HG03039 (cell line): ENCODE measurements at regions not wholly inside any gene's neighbourhood (a gene's known extent, or its start where the extent isn't known, plus 50 kb on each side); places are given as distances from the start of the nearest gene placed in this dataset.

Experiments used
- ATAC-seq: cut with Tn5 transposase; IDR thresholded peaks from one replicate; pipeline ENCODE4 v1.9.1; 2021; ENCODE audit warnings: mild to moderate bottlenecking, moderate library complexity; ENCODE audit not compliant: unreplicated experiment

DNA sequence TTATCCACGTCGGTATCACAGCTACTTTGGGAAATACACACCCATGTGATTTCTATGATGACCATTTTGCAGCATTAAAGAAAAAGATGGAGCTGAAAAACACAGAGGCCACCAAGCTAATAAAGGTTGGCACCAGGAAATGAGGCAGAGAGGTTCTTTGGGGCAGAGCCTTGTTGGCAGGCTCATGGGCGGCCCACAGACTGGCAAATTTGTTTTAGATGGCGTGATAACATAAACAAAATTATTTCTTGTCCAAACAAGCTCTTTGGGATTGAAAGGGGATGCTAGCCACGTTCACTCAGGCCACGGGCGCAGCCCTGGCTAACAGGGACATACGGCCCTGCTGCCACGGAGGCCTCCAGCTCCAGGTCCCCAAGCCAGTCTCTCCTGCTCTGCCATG is 135.9 kb upstream of the ZMIZ1 start:
- ATAC-seq: no peak

DNA sequence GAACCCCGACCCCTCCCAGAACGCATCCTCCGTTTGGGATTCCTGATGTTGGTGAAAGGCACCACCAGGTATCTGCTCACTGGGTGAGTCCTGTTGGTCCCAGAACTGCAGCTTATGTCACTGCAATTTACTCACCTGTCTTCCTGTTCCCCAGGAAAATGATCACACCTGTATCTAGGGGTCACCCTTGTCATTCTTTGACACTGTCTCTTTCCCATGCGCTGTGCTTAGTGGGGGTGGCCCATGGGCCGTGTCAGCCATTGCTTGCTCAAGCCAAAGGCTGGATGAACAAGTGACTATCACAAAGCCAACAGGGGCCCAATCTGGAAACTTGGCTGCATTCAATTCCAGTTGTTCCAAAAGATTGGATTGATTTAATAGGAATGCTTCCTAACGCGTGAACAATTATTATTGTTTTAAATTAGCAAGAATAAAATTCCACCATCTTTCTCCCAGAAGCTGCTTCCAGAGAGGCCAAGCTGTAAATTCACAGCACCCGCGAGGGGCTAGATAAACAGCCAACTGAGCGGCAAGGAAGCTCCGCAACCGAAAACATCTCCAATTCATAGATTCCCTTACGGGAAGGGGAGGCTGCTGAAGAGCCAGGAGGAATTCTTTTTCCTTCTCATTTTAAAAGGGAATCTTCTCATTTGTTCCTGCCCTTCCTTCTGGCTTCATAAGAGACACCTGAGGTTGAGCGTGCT is 134.8 kb upstream of the ZMIZ1 start:
- ATAC-seq: no peak

DNA sequence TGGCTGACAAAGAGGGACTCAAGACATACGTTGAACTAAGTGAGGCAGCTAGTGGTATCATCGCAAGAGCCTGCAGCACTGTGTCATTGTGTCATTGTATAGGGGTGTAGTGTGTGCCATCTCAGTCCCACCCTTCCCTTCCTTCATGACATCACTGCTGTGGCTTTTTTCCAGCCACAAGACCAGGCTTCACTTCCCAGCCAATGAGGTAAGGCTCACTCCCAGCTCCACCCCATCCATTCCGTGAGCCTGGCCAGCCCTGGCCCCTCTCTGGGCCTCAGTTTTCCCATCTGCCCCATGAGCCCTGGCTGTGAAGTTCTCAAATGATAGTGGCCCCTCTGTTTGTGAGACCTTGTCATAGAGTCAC is 134.3 kb upstream of the ZMIZ1 start:
- ATAC-seq: no peak

DNA sequence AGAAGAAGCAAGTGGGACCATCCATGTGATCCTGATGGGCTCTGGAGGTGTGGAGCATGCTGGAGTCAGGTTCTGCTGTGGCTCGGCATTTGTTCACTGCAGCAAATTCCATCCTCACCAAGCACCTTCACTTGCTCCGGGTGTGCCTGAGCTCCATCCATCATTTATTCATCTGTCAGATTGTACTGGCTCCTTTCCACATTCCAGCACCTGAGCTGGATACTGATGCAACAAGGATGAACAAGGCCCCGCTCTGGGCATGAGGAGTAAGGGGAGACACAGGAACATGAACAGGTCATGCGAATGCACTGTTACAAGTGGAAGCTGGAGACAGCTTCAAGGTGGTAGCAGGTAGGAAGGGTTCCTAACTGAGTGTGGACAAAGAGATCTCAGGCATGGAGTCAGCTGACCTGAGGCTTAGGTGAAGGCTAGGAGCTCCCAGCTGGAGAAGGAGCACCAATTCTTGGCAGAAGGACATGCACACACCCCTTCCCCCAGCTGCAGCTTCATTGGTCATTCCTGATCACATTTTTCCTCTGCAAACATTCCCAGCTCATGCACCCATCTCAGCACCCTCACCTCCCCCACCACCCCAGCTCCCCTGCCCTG is 133.7 kb upstream of the ZMIZ1 start:
- ATAC-seq: no peak

DNA sequence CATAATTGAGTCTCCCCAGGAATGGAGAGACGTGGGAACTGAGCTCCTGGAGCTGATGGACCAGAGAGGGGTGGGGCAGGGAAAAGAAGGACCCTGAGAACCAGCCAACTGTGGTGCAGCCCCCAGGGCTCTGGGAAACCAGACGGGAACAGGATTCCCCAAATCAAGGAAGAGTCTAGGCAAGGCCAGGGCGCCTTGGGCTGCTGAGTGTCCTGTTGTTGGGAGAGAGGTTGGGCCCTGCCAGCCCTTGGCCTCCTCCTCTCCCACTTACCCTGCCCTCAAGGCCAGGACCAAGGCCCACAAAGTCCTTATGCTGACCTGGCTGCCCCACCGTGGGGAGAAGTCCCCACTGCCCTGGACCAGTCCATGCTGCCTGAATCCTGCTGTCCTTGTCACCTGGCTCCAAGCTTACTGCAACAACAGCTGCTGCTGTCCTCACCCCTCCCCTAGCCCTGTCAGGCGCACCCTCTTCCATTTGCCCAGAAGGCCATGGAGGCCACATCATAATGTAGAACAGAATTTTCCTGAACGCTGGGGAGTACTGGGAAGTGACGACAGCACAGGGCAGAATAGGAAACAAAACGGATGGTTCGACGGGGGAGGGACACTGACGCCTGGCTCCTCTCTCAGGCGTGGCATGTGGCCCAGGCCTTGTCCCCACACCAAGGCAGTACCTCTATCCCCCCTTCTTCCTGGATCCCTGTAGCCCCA is 132.9 kb upstream of the ZMIZ1 start:
- no peak for ATAC-seq

DNA sequence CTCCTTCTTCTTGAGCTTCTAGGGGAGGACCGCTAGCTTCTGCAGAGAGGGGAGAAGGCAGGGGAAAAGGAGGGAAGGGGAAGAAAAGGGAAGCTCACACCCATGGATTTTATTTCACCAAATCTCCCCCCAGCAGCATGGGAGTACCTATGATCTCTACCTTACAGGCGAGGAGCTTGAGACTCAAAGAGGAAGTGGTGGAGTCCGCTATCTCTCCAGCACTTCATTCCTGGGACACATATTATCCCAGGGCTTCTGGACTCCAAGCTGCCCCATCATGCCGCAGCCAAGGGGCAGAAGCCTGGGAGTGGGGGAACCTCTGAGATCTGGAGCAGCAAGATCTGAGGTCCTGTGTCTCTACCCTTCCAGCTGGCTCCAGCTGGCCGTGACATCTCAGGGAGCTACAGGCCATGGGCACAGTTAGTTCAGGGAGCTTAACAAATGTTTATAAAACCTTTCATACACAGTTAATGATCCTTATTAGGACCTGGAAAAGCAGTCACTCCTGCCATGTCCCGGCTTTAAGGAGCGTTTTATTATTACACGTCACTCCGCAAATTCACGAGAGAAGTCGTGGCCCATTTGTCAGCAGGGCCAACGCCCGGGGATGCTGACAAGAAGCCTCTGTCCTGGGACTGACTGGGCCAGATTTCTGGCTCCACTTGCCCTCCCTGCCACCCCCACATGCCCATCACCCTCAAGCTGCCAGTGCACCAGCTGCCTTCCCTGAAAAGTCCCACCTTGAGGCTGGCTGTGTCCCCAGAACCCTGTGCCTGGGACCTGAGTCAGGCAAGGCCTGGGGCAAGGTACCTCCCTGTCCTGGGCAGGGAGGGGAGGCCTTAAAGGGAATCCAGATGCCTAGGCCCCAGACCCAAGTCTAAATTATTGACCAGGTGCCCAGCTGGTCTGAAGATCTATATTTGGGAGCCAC is 132.1 kb upstream of the ZMIZ1 start:
- ATAC-seq: no peak

DNA sequence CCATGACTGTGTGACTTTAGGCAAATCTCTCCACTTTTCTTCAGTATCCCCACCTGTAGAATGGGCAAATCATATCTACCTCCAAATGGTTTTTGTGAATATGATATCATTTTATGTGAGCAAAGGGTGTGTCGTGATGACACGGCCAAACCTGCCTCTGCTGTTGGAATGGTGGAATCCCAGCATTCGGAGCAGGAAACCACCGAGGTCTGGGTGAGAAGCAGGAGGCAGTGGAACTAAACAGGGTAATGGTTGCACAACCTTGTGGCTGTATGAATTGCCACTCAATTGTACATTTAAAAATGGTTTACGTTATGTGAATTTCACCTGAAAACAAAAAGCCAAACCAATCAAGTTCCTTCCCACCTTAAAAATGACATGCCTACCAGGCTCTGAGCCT is 131.4 kb upstream of the ZMIZ1 start:
- no peak for ATAC-seq

DNA sequence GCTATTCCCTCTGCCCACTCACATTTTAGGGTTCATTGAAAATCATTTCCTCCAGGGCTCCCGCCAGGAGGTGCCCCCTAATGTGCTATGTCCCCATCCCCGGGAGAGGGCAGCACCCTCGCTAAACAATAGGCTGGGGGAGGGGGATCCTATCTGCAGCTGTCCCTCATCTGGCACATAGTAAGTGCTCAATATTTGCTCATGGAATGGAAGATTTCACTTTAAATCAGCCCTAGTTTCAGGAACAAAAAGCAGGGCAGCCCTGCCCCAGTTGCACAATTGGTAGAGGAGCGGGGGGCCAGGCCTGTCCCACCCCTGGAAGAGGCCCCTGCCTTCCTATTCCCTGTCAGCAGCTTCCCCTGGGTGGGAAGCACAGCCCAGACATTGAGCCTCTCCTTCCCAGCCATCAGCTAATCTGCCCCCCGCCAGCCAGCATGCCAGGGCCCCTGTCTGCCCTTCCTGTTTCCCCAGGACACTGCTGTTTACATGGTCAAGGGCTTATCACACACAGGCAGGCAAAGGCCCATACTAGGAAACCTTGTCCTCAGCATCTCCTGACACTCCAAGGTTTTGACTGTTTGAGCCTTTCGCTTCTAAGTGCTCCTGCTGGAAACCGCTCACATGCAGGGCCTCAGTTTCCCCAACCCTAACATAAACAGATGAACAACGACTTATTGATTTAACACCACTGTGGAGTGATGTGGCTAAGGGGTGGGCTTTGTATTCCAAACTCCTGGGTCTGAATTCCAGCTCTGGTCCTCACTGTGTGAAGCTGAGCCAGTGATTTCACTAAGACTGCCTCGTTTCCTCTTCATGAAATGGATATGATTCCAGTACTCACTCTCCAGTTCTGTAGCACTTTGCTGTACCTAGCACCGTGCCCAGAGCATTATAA is 130.7 kb upstream of the ZMIZ1 start:
- no peak for ATAC-seq

DNA sequence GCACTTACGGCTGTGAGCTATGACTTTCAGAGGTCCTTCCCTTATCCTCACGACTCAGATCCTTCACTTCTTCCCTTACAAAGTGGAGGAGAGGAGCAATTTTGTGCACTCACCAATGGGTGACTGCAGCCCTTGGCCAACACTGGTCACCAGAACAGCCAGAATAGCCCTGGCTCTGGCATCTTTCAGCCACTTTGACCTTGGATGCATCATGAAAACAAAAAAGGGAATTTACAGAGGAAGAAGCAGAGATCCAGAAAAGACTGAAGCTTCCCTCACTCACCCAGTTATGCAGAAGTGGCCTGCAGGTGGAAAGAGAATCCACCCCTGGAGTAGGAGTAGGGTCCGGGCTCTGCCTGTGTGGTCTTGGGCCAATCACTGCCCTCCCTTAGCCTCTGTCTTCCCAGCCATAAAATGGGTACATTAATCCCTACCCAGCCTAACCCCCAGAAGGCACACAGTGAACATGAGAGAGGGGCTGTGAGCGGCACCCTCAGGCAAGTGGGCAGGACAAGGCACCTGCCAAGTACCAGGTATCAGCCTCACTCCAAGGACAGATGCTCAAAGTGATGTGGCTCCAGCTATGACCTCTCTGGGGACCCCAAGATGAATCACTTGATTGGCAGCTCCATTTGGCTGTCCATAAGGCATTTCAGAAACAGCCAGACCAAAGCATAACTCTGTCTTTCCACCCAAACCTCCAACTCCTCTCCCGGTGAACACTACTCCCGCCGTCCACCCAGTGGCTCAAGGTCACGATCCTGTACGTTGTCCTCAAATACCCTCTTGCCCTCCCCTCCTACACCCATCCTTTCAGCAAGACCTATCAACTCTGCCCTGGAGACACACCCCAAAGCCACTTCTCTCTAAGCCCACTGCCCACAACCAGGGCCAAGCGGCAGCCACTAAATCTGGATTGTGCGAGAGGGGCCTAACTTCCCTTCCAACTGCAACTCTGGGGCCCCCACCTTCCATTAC is 129.8 kb upstream of the ZMIZ1 start:
- ATAC-seq: no peak

DNA sequence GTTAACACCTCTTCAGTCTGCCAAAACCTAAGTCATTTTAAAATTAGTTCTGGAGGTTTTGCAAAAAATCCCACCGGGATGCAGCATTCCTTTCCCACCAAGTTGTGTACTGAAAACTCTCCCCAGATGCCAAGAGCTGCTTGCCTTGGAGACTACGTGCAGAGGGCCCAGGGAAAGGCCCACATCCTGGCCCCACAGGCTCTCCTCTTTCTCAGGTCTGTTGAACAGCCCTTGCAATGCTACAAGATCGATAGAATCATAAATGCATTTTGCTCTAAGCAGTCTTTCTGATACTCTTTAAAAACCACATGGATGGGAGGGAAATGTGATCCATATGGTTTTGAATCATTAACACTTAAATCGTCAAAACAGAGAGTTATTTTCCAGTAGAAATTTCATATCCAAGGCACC is 126.7 kb upstream of the ZMIZ1 start:
- no peak for ATAC-seq

DNA sequence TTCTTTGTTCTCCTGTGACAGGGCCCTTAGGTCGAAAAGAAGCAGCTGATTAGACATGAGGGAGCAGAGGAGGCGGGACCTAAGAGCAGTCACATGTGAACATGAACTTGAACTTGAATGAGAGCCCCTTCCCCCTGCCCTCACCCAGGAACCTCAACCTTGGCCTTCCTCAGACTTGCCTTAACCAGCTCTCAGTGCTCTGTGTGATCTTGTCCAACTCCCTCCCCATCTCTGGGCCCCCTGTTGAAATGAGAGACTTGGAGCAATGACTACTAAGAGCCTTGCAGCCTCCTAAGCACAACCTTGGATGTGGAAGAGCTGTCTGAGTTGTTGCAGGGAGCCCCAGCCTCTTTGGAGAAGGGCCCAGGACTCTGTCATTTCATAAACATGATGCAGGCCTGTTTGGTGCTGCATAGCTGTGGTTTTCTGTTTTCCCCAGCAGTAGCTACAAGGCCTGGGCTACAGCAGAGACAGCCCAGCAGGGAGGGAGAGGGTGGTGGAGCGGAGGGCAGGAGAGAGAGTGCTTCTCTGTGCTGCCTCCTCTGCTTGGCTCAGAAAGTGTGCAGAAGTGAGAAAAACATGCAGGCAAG is 123.9 kb upstream of the ZMIZ1 start:
- no peak for ATAC-seq

DNA sequence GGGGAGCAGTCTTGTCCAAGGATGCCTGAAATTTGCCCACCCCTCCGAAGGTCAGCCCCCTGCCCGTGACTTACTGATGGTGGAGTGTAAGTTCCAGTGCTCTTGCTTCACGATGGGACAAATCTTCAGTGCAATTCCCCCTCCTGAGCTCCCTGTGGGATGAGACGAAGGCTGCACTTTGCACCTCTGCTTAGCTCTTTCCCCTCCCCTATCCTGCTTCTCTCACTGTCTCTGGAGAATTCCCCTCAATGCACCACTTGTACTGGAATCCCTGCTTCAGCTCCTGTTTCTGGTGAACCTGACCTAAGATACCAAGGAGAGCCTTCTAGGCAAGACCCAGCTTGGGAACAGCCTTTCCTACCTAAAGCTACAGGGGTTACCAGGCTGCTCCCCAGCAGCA is 122.9 kb upstream of the ZMIZ1 start:
- ATAC-seq: no peak

DNA sequence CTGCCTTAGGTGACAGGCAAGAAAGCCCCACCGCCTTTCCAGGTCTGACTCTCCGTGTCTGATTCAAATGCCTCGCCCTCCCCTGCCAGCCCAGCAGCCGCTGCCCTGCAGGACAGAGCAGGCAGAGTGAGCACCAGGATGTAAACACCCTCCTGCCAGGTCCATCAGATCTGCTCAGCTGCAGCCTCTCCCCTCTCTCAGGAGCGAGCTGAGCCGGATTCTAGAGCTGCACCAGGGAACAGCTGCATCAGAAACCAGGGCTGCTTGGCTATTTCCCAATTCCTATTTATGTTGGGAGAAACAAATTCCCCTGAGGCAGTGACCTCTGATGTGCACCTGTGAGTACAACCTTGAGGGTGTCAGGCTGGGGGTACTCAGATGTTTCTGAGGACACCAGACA is 121.5 kb upstream of the ZMIZ1 start:
- no peak for ATAC-seq

DNA sequence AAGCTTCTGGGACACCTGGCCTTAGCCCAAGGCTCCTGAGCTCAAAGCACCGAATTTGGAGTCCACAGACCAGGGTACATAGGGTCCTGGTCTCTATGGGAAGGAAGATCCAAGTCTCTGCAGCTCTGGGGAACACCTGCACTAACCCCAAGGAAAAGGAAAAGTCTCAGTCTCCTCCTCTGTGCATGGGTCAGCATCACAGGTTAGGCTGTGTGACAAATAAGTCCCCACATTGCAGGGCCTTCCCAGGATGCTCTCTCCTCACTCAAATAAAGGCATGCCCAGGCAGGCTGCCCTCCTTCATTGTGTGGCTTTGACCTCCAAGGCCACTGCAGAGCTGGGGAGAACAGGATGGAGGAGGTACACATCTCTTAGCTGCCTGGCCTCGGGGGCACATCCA is 121.0 kb upstream of the ZMIZ1 start:
- ATAC-seq: no peak

DNA sequence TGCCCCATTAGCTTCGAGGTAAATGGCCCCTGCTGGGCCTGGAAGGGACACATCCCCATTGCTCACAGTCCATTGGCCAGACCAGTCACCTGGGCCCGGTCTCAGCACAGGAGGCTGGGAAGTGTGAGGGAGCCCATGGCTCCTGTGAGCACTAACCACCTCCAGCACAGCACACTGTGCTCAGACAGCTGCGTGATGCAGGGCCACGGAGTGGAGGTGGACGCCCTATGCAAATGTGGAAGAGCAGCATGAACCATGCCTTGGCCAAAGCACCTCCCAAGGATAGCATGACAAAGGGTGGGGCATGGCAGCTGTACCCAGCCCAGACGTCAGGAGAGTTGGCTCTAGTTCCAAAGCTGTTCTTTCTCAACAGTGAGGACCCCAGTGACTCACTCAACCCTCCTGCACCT is 120.1 kb upstream of the ZMIZ1 start:
- no peak for ATAC-seq

DNA sequence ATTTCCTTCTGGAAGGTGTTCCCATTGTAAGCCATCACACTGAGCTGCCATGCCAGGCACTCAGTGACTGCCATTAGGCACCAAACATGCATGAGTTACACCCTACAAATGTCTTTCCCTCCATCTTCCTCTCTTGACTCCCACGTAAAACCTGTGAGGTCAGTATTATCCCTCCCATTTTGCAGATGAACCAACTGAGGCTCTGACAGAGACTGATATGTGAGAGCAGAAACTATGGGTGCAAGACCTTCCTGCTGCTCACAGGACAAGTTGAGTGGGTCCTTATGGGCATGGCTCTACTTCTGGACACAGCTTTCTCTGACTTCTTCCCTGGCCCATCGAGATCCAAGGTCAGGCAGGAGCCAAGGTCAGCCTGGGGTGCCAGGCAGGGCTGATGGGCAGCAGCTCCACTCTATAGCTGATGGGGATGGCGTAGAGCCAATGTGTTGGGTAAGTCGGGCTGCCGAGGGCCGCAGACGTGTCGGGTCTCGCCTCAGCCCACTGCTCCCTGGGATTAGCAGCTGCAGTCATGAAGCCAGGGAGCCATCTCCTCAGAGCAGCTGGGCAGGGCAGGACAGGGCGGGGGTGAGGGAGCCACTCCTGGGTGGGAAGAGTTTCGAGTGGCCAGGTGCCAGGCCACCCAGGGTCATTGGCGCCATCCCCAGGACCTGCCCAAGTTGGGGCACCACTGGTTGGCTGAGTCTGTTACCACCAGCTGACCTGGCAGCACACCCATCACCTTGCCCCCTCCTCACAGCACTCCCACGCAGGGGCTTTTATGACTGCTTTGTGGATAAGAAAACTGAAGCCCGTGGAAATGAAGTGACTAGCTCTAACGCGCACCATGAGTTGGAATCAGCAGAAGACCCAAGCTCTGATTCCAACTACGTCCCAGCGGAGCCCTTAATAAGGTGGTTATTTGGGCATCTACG is 117.8 kb upstream of the ZMIZ1 start:
- ATAC-seq: no peak

DNA sequence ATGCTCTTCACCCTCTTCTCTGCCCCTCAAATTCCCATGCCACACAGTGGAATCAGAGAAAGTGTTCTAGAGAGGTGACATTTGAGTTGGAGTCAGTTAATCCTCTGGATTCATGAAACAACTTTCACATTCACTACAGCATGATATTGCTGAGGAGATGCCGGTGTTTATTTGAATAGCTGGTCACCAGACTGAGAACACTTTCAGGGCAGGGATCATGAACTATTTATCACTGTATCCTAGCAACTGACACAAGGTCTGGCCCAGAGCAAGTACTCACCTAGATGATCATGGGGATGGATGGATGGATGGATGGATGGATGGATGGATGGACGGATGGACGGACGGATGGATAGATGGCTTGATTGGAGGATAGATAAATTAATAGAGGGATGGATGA is 116.7 kb upstream of the ZMIZ1 start:
- ATAC-seq: no peak

DNA sequence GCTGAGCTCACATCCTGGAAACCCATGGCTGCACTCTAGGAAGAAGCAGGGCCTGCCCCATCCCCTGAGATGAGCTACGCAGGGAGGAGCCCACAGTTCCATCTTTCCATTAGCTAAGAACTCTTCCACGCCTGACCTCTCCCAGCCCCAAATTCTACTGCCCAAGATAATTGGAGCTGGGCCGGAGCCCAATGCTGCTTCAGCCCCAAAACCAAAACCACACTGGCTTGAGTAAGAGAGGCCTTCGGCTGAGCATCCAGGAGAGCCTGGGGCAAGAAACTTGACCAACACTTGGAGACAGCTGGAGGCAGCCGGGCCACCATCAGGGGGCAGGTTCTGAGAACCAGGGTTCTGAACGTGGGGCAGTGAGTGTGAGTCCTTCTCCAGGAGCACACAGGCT is 116.1 kb upstream of the ZMIZ1 start:
- ATAC-seq: no peak
